ENCODE measurements at regions not wholly inside any gene's neighbourhood (a gene's known extent, or its start where the extent isn't known, plus 50 kb on each side); places are given as distances from the start of the nearest gene placed in this dataset.

DNA sequence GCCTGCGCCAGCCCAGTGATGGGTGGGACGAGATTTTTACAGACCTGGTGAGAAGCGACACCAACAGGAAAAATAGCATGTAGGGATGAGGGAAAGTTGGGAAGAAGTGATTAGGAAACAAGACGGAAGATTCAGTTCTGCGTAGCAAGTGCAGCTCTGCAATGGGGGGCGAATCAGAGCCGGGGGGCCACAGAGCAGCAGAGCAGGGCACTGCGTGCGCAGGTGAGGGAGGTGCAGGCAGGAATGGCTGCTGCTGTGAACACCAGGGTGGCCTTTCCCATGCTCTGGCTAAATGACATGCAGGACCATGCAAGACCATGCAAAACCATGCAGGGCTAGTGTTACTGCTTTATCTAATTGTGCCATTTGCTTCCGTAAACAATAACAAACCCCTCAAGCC is 442.7 kb upstream of the FRG1 start:
- Histone ChIP-seq H3K79me2 (ENCODE audit: control insufficient read depth, low read length) (no peaks in the 10 kb centered on the region), H3K36me3 (ENCODE audit: control insufficient read depth, low read length) (no peaks in the 10 kb centered on the region), H3K27me3 (ENCODE audit: control insufficient read depth, low read length) (no peaks in the 10 kb centered on the region), H3K4me3 (ENCODE audit: low read length) (no peak overlapping the region), H3K4me2 (ENCODE audit: low read length) (no peak overlapping the region), H3F3A (ENCODE audit: control insufficient read depth, insufficient read depth) (no peaks in the 10 kb centered on the region), H4K20me1 (ENCODE audit: control insufficient read depth, insufficient read depth, low read depth, low read length) (no peaks in the 10 kb centered on the region), H3K27ac (ENCODE audit: low read depth, low read length) (no peak overlapping the region), H3K4me1 (ENCODE audit: control insufficient read depth, low read length) (no peaks in the 10 kb centered on the region), H3K9me3 (ENCODE audit: control insufficient read depth, insufficient read depth, low read length) (peaks cover 15% of the 10 kb centered on the region; the same call in 1 of the 2 replicates), H3K9me2 (replicated peaks; ENCODE audit: control insufficient read depth, low read length) (no peaks in the 10 kb centered on the region; the same call in 1 of the 2 replicates)
- TF ChIP-seq, protein P1, sequence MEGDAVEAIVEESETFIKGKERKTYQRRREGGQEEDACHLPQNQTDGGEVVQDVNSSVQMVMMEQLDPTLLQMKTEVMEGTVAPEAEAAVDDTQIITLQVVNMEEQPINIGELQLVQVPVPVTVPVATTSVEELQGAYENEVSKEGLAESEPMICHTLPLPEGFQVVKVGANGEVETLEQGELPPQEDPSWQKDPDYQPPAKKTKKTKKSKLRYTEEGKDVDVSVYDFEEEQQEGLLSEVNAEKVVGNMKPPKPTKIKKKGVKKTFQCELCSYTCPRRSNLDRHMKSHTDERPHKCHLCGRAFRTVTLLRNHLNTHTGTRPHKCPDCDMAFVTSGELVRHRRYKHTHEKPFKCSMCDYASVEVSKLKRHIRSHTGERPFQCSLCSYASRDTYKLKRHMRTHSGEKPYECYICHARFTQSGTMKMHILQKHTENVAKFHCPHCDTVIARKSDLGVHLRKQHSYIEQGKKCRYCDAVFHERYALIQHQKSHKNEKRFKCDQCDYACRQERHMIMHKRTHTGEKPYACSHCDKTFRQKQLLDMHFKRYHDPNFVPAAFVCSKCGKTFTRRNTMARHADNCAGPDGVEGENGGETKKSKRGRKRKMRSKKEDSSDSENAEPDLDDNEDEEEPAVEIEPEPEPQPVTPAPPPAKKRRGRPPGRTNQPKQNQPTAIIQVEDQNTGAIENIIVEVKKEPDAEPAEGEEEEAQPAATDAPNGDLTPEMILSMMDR (IDR thresholded peaks at IDR 0.05; ENCODE audit: low read depth, low read length, poor library complexity, severe bottlenecking): no peak
- TF ChIP-seq EZH2phosphoT487 (IDR thresholded peaks at IDR 0.05; ENCODE audit: borderline replicate concordance, low read length): no peak

DNA sequence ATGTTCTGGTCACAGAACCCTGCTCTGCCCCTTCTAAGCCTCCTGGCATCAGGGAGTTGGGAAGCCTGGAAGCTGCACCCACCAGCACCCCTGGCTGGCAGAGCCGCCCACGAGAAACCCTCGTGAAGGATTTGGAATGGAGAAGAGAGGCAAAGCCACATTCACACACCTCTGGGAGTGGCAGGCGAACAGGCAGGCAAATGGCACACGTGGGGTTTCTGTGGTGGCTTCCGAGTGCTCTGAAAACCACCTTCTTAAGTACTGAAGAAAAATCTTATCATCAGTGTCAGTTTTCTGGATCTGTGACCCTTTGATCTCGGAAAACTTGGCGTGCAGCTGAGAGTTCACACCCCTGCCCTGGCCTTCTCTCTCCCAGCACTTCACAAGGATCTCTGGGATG is 442.2 kb upstream of the FRG1 start:
- Histone ChIP-seq H3K9me2 (replicated peaks; ENCODE audit: control insufficient read depth, low read length) (no peaks in the 10 kb centered on the region; the same call in 1 of the 2 replicates), H3K4me2 (ENCODE audit: low read length) (no peak overlapping the region), H3K27ac (ENCODE audit: low read depth, low read length) (no peak overlapping the region), H3K4me3 (ENCODE audit: low read length) (no peak overlapping the region), H3K36me3 (ENCODE audit: control insufficient read depth, low read length) (no peaks in the 10 kb centered on the region), H3K9me3 (ENCODE audit: control insufficient read depth, insufficient read depth, low read length) (peaks cover 15% of the 10 kb centered on the region; the same call in 1 of the 2 replicates), H3F3A (ENCODE audit: control insufficient read depth, insufficient read depth) (no peaks in the 10 kb centered on the region), H3K4me1 (ENCODE audit: control insufficient read depth, low read length) (no peaks in the 10 kb centered on the region), H4K20me1 (ENCODE audit: control insufficient read depth, insufficient read depth, low read depth, low read length) (no peaks in the 10 kb centered on the region), H3K27me3 (ENCODE audit: control insufficient read depth, low read length) (no peaks in the 10 kb centered on the region), H3K79me2 (ENCODE audit: control insufficient read depth, low read length) (no peaks in the 10 kb centered on the region)
- TF ChIP-seq EZH2phosphoT487 (IDR thresholded peaks at IDR 0.05; ENCODE audit: borderline replicate concordance, low read length): no peak
- TF ChIP-seq, protein P1 (IDR thresholded peaks at IDR 0.05; ENCODE audit: low read depth, low read length, poor library complexity, severe bottlenecking): no peak

DNA sequence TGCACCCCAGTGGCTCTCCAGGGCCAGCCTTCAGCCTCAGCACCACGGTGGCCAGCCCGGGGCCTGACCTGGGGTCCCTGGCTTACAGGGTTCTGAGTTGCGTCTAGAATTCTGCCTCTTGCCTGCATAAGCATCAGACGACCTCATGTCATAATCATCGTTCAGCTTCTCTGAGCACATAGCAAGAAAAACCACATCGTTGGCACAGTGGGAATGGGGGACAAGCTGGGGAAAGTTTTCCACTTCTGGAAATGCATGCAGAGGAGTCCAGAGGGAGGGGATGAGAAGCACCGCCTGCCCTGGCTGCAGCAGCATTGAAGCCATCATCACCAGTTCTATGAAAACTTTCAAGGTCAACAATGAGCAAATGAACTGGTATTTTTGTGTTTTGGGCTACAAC is 441.0 kb upstream of the FRG1 start:
- Histone ChIP-seq H3K36me3 (ENCODE audit: control insufficient read depth, low read length) (no peaks in the 10 kb centered on the region), H3K9me3 (ENCODE audit: control insufficient read depth, insufficient read depth, low read length) (peaks cover 15% of the 10 kb centered on the region; the same call in 1 of the 2 replicates), H3K4me2 (ENCODE audit: low read length) (no peak overlapping the region), H3K79me2 (ENCODE audit: control insufficient read depth, low read length) (no peaks in the 10 kb centered on the region), H3K4me3 (ENCODE audit: low read length) (no peak overlapping the region), H3F3A (ENCODE audit: control insufficient read depth, insufficient read depth) (no peaks in the 10 kb centered on the region), H3K27ac (ENCODE audit: low read depth, low read length) (no peak overlapping the region), H3K27me3 (ENCODE audit: control insufficient read depth, low read length) (no peaks in the 10 kb centered on the region), H4K20me1 (ENCODE audit: control insufficient read depth, insufficient read depth, low read depth, low read length) (no peaks in the 10 kb centered on the region), H3K9me2 (replicated peaks; ENCODE audit: control insufficient read depth, low read length) (no peaks in the 10 kb centered on the region), H3K4me1 (ENCODE audit: control insufficient read depth, low read length) (no peaks in the 10 kb centered on the region)
- no peak for TF ChIP-seq EZH2phosphoT487 (IDR thresholded peaks at IDR 0.05; ENCODE audit: borderline replicate concordance, low read length)
- TF ChIP-seq, protein P1 (IDR thresholded peaks at IDR 0.05; ENCODE audit: low read depth, low read length, poor library complexity, severe bottlenecking): no peak

All from DOHH2 (cell line).